Adipocyte (in vitro differentiated cells): ENCODE measurements at regions not wholly inside any gene's neighbourhood (a gene's known extent, or its start where the extent isn't known, plus 50 kb on each side); places are given as distances from the start of the nearest gene placed in this dataset.

Experiments
- DNase-seq: peaks from one replicate; pipeline ENCODE4 v3.0.0-alpha.2; 2015; ENCODE audit warnings: low read depth
- H3K27me3 ChIP-seq: replicated peaks from 2 replicates; pipeline ENCODE4 v1.7.0; 2013; ENCODE audit warnings: mild to moderate bottlenecking, low read length, moderate library complexity; ENCODE audit not compliant: control insufficient read depth, insufficient read depth
- H3K36me3 ChIP-seq: 2 replicates; pipeline ENCODE4 v1.7.0; 2013; ENCODE audit warnings: low read length, mild to moderate bottlenecking, moderate library complexity; ENCODE audit not compliant: control insufficient read depth, insufficient read depth, severe bottlenecking
- H3K4me1 ChIP-seq: 2 replicates; pipeline ENCODE4 v1.7.0; 2013; ENCODE audit warnings: mild to moderate bottlenecking, low read length, moderate library complexity; ENCODE audit not compliant: control insufficient read depth, insufficient read depth
- H3K4me3 ChIP-seq: 2 replicates; pipeline ENCODE4 v1.7.0; 2013; ENCODE audit warnings: mild to moderate bottlenecking, low read length, moderate library complexity
- H3K9ac ChIP-seq: 2 replicates; pipeline ENCODE4 v1.7.0; 2013; ENCODE audit warnings: mild to moderate bottlenecking, low read length, moderate library complexity
- H3K9me3 ChIP-seq: 2 replicates; pipeline ENCODE4 v1.7.0; 2013; ENCODE audit warnings: mild to moderate bottlenecking, low read length, moderate library complexity; ENCODE audit not compliant: control insufficient read depth

GRCh38 chr3:72323773-72324172 is 524.5 kb downstream of the SHQ1 start:
- Histone ChIP-seq H3K9ac (no peak overlapping the region), H3K27me3 (peaks cover 32% of the 10 kb centered on the region), H3K9me3 (peaks cover 17% of the 10 kb centered on the region), H3K4me1 (no peaks in the 10 kb centered on the region), H3K36me3 (no peaks in the 10 kb centered on the region), H3K4me3 (no peak overlapping the region)
- no peak for DNase-seq

- peaks cover 20% of the 10 kb centered on the region for H3K27me3 ChIP-seq
- H3K4me1 ChIP-seq, result no peaks in the 10 kb centered on the region
- H3K9ac ChIP-seq, result no peak overlapping the region
- H3K36me3 ChIP-seq, result no peaks in the 10 kb centered on the region
- H3K4me3 ChIP-seq, result no peak overlapping the region
- H3K9me3 ChIP-seq, result peaks cover 17% of the 10 kb centered on the region
- no peak for DNase-seq
Observed at GRCh38 chr3:72322264-72322976, 525.8 kb downstream of the SHQ1 start.

DNA sequence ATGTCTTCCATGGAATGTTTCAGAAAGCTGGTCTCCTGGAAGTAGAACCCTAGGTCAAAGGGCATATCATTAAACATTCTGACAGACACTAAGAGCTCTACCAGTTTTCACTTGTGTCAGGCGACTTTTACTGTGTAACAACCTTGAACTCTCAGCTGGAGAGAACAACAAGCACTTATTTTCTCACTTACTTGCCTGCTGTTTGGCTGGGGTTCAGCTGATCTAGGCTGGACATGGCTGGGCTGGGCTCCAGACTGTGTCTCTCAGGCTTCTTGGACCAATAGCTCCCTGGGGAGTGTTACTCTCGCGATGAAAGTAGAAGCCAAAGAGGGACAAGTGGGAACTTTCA is 527.3 kb downstream of the SHQ1 start:
- no peaks in the 10 kb centered on the region for H3K4me1 ChIP-seq
- peaks cover 17% of the 10 kb centered on the region for H3K9me3 ChIP-seq
- peaks cover 19% of the 10 kb centered on the region for H3K27me3 ChIP-seq
- H3K9ac ChIP-seq, result no peak overlapping the region
- no peak for DNase-seq
- H3K4me3 ChIP-seq, result no peak overlapping the region
- no peaks in the 10 kb centered on the region for H3K36me3 ChIP-seq

- no peak for DNase-seq
Observed at GRCh38 chr3:72320095-72320954, 527.9 kb downstream of the SHQ1 start.

DNA sequence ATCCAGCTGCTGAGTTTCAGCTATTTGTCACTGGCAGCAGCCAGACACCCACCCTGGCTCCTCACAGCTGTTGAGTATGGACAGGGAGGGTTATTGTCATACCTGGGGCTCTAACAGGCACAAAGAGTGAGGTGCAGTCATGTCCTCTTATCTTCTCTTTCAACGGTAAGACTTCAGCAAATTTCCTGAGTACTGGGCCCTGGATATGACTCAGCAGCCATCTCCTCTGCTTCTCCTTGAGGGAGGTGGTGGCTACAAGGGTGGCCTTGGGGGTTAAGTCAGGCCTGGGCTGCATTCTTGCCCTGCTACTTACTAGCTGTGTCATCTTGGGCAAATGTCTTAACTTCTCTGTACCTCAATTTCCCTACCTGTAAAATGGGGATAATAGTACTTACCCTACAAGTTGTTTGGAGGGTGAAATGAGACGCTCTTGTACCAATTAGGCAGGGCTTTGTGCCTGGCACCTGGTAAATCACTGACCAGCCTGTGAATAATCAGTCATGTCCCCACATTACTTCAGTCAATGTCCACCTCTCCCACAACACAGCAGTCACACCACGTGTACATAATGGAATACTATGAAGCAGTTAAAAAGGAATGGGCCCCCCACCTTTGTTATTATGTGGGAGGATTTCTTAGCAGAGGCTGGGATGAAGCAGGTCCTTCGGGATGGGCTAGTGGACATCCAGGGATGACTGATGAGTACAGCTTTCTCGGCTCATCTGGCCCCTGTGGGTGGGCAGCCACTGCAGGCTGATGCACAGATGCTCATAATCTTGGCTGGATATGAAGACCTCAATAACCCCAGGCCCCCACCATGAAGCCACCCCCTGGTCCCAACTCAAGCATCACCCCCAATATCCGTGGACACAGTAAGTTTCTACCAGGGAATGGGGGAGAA is 528.8 kb downstream of the SHQ1 start:
- Histone ChIP-seq H3K4me1 (no peaks in the 10 kb centered on the region), H3K4me3 (no peak overlapping the region), H3K9me3 (peaks cover 7% of the 10 kb centered on the region), H3K27me3 (peaks cover 4% of the 10 kb centered on the region), H3K9ac (no peak overlapping the region), H3K36me3 (no peaks in the 10 kb centered on the region)
- peak; percentile 36 for DNase-seq

More at GRCh38 chr3:72320095-72320954, 527.9 kb downstream of the SHQ1 start:
- Histone ChIP-seq H3K4me3 (no peak overlapping the region), H3K36me3 (no peaks in the 10 kb centered on the region), H3K9me3 (peaks cover 11% of the 10 kb centered on the region), H3K27me3 (peaks cover 13% of the 10 kb centered on the region), H3K4me1 (no peaks in the 10 kb centered on the region), H3K9ac (no peak overlapping the region)

DNA sequence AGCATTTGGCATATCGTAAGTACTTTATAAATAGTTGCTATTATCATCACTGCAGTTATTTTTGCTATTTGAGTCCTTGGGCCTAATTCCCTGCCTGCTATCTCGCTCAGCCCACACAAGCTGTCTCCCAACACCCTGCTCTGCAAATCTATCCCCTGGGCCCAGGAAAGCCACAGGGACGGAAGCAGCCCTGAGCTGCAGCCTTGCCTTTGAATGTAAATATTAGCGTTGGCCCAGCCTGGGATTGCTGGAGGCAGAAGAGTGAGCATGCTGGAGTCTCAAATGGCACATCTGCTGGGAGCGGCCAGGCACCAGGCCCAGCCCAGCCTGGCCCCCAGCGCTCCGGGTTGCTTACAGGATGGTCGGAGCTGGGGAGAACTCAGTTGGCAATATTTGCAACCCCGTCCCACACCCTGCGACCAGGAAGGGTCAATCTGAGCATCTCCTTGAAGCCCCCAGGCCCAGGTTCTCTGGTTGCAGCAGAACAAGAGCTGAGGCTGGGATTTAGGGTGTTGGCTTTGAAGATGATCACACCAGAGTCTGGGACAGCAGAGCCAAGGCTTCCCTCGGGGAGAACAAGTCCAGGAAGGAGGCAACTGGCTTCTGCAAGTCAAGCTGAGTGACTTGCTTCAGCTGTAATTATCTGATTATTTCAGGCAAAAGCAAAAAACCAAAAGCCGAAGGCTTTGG is 529.6 kb downstream of the SHQ1 start:
- Histone ChIP-seq H3K9me3 (peaks cover 10% of the 10 kb centered on the region), H3K36me3 (no peaks in the 10 kb centered on the region), H3K4me1 (no peaks in the 10 kb centered on the region), H3K27me3 (peaks cover 3% of the 10 kb centered on the region), H3K9ac (no peak overlapping the region), H3K4me3 (no peak overlapping the region)
- peak; percentile 15 for DNase-seq

- peaks cover 3% of the 10 kb centered on the region for H3K27me3 ChIP-seq
- no peaks in the 10 kb centered on the region for H3K4me1 ChIP-seq
- H3K9me3 ChIP-seq, result peaks cover 10% of the 10 kb centered on the region
- DNase-seq, result peak; percentile 53
- no peaks in the 10 kb centered on the region for H3K36me3 ChIP-seq
- no peak overlapping the region for H3K4me3 ChIP-seq
- no peak overlapping the region for H3K9ac ChIP-seq
Observed at GRCh38 chr3:72317491-72317890, 530.8 kb downstream of the SHQ1 start.

DNA sequence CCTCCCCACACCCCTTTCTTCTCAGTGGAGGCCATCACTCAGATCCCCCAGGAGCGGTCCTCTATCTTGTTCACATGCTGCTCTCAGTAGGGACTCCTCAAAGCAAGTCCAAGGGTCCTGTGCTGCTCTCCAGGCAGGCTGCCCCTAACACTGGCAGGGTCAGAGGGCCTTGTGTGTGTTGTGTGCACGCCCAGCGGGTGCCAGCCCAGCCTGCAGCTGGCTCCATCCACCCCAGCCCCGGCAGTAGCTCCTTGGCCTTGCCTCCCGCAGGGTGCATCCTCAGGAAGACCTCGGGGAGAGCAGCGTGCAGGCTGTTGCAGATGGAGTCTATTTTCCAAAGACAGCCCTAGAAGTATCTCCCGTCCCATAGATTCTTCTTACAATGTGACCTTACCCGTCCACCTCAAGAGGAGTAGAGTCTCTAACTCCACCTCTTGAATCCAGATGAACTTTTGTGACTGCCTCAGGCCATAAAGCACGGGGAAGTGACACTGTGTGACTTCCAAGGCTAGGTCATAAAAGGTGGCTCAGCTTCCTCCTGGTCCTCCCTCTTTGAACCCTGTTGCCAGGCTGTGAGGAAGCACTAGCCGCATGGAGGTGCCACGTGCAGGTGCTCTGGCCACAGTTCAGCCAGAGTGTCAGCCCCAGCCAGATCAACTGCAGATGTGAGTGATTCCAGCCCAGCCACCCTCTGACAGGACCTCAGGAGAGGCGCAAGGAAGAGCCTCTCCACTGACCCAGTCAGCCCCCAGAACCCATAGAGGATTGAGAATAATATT is 531.6 kb downstream of the SHQ1 start:
- Histone ChIP-seq H3K4me3 (no peak overlapping the region), H3K27me3 (peaks cover 3% of the 10 kb centered on the region)
- DNase-seq, result no peak

GRCh38 chr3:72313308-72313707 is 528.4 kb upstream of the PROK2 start:
- H3K36me3 ChIP-seq, result no peaks in the 10 kb centered on the region
- no peak overlapping the region for H3K4me3 ChIP-seq
- H3K9me3 ChIP-seq, result peaks cover 4% of the 10 kb centered on the region
- H3K4me1 ChIP-seq, result peaks cover 4% of the 10 kb centered on the region
- H3K9ac ChIP-seq, result no peak overlapping the region
- H3K27me3 ChIP-seq, result no peaks in the 10 kb centered on the region
- no peak for DNase-seq

More for the DNA sequence above, 531.6 kb downstream of the SHQ1 start:
- Histone ChIP-seq H3K9ac (no peak overlapping the region), H3K4me1 (no peaks in the 10 kb centered on the region), H3K9me3 (peaks cover 10% of the 10 kb centered on the region), H3K36me3 (no peaks in the 10 kb centered on the region)

- Histone ChIP-seq H3K4me1 (peaks cover 4% of the 10 kb centered on the region), H3K9me3 (peaks cover 4% of the 10 kb centered on the region), H3K4me3 (no peak overlapping the region), H3K36me3 (no peaks in the 10 kb centered on the region), H3K27me3 (no peaks in the 10 kb centered on the region), H3K9ac (no peak overlapping the region)
- peak; percentile 18 for DNase-seq
Observed at GRCh38 chr3:72312339-72312738, 527.4 kb upstream of the PROK2 start.
